Neutrophil (primary cell): ENCODE measurements at regions not wholly inside any gene's neighbourhood (a gene's known extent, or its start where the extent isn't known, plus 50 kb on each side); places are given as distances from the start of the nearest gene placed in this dataset.

Experiments
- H3K27ac ChIP-seq: fragments of 200-600 bp; sonication (generic); 2 replicates; pipeline ENCODE4 v1.5.1; 2016; ENCODE audit warnings: mild to moderate bottlenecking, moderate library complexity
- H3K27me3 ChIP-seq: fragments of 200-600 bp; sonication (generic); 2 replicates; pipeline ENCODE4 v1.6.0; 2016; ENCODE audit warnings: mild to moderate bottlenecking
- H3K36me3 ChIP-seq: fragments of 200-600 bp; sonication (generic); 2 replicates; pipeline ENCODE4 v1.5.1; 2017
- H3K4me1 ChIP-seq, 2 experiments: fragments of 200-600 bp in 1 of 2; sonication (generic) in 1 of 2; 1 replicate in 1 of 2; 2 replicates in 1 of 2; pipeline versions ENCODE4 v1.5.1 to v1.6.1; 2013 to 2016; ENCODE audit warnings: low read depth in 1 of 2, low read length in 1 of 2, mild to moderate bottlenecking in 1 of 2, moderate library complexity in 1 of 2; ENCODE audit not compliant: control insufficient read depth in 1 of 2, insufficient read depth in 1 of 2
- H3K4me3 ChIP-seq, 2 experiments: fragments of 200-600 bp in 1 of 2; sonication (generic) in 1 of 2; 1 replicate in 1 of 2; 2 replicates in 1 of 2; pipeline ENCODE4 v1.5.1; 2013 to 2016; ENCODE audit warnings: low read depth in 1 of 2, low read length in 1 of 2, mild to moderate bottlenecking in 1 of 2, moderate library complexity in 1 of 2
- H3K9me3 ChIP-seq: fragments of 200-600 bp; sonication (generic); 2 replicates; pipeline ENCODE4 v1.5.1; 2016
- CTCF ChIP-seq: fragments of 200-600 bp; sonication (generic); IDR thresholded peaks from 2 replicates; pipeline ENCODE4 v1.5.1; 2016; ENCODE audit warnings: antibody characterized with exemption

DNA sequence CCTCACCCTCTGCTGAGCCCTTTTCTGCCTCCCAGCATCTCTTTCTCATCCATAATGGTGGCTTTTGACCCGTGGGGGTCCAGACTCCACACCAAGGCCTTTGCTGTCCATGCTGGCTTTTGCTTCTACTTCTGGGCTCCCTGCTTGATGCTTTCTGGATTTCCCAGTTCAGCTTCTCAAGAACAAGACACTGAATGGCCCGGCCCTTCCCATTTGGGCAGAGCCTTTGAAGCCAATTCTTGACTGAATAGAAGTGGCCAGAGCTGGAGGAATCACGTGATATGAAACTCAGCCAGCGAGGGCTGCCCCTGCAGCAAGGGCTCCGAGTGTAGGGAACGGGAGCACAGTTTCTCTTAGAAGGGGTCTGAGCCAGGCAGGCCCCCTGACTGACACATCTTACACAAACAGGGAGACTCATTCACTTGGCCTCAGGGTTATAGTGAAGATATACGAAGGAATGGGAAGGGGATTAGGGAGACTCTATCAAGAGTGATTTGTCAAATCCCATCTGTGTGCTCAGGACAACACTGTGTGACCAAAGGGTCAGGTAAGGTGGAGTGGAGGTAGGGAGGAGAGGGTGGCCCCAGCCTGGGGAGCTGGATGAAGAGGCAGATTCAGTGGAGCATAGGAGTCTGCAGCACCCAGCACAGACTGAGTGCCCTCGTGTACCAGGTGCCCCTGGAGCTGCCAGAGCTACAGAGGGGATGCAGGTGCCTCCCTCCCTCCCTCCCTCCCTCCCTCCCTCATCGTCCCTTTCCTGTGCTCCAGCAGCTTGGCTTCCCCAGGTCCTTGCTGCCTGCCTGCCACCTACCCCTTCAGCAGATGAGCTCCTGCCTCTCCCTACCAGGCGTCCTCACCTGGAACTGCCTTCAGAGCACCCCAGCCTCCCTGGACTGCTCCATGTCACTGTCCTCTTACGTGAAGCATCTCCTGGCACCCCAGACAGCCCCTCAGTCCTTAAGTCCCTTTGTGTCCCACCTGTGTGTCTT is 106.0 kb downstream of the TRIM29 start:
- H3K36me3 ChIP-seq: no peaks in the 10 kb centered on the region
- no peak for TF ChIP-seq CTCF
- H3K27me3 ChIP-seq: peaks cover 7% of the 10 kb centered on the region
- H3K4me1 ChIP-seq: no peaks in the 10 kb centered on the region
- H3K4me3 ChIP-seq: no peak overlapping the region
- H3K27ac ChIP-seq: no peak overlapping the region
- no peaks in the 10 kb centered on the region for H3K9me3 ChIP-seq

GRCh38 chr11:120031156-120031555 is 106.8 kb downstream of the TRIM29 start:
- Histone ChIP-seq H3K36me3 (no peaks in the 10 kb centered on the region), H3K27ac (no peak overlapping the region), H3K9me3 (no peaks in the 10 kb centered on the region), H3K4me3 (no peak overlapping the region), H3K4me1 (no peaks in the 10 kb centered on the region), H3K27me3 (peaks cover 8% of the 10 kb centered on the region)
- no peak for TF ChIP-seq CTCF

DNA sequence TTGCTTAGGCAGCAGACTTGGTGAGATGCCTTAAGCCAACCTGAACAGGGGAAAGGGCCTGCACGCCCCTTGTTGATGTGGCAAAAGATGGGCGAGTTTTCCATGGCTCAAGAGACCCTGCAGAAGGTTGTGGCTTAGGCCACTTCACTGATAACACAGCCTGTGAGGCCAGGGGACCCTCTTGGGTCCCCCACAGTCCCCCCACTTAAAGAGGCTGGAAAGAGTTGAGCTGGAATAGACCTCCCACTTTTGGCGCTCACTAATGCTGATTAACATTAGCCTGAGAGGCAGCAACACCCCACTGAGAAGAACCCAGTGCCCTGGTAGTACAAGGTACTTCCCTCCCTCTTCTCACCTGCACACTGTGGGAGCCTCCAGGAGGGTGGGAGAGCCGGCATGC is 107.5 kb downstream of the TRIM29 start:
- Histone ChIP-seq H3K36me3 (no peaks in the 10 kb centered on the region), H3K27ac (no peak overlapping the region), H3K27me3 (peaks cover 8% of the 10 kb centered on the region), H3K4me3 (no peak overlapping the region), H3K9me3 (no peaks in the 10 kb centered on the region), H3K4me1 (no peaks in the 10 kb centered on the region)
- no peak for TF ChIP-seq CTCF

DNA sequence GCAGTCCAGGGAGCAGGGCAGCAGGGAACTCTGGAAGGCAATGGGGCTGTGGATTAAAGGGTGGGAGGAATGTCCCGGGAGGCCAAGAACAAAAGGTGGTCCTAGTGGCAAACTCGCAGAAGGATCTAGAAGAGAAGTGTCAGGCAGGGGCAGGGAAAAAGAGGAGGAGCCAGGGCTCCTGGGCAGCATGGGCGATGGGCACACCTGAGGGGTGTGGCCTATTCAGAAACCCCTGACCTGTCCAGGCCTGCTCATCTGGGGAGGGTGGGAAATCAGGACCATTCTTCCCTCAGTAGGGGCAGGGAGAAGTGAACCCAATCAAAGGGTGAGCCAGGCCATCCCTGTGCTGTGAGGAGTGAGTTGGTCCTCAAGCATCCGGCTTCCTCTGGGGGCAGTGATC is 108.6 kb downstream of the TRIM29 start:
- no peak overlapping the region for H3K4me3 ChIP-seq
- no peak overlapping the region for H3K27ac ChIP-seq
- no peaks in the 10 kb centered on the region for H3K4me1 ChIP-seq
- H3K36me3 ChIP-seq: no peaks in the 10 kb centered on the region
- H3K9me3 ChIP-seq: no peaks in the 10 kb centered on the region
- no peak for TF ChIP-seq CTCF
- peaks cover 12% of the 10 kb centered on the region for H3K27me3 ChIP-seq

- no peaks in the 10 kb centered on the region for H3K4me1 ChIP-seq
- H3K27ac ChIP-seq: no peak overlapping the region
- H3K4me3 ChIP-seq: no peak overlapping the region
- no peak for TF ChIP-seq CTCF
- no peaks in the 10 kb centered on the region for H3K9me3 ChIP-seq
- peaks cover 16% of the 10 kb centered on the region for H3K27me3 ChIP-seq
- no peaks in the 10 kb centered on the region for H3K36me3 ChIP-seq
These were observed 109.0 kb downstream of the TRIM29 start for GRCh38 chr11:120028897-120029258.
